ENCODE measurements at regions not wholly inside any gene's neighbourhood (a gene's known extent, or its start where the extent isn't known, plus 50 kb on each side); places are given as distances from the start of the nearest gene placed in this dataset.

DNA sequence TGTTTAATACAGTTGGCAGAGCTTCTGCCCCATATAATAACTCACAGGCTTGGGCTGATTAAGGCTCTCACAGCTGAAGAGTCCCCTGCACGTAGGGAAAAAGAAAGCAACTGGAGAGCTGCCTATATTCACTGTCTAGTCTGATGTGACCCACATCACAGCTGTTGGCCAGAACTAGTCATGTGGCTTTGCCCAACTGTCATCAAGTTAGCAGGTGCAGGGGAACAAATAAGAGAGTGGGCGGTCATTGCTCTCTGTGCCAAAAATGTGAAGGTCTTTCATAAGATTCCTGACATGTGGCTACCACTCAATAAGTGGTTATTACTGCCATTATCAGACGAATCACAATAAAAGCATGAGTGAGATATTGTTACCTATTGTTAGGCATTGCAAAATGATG lies 665.2 kb downstream of the DOK5 start (continued):
- TF ChIP-seq, protein P1, sequence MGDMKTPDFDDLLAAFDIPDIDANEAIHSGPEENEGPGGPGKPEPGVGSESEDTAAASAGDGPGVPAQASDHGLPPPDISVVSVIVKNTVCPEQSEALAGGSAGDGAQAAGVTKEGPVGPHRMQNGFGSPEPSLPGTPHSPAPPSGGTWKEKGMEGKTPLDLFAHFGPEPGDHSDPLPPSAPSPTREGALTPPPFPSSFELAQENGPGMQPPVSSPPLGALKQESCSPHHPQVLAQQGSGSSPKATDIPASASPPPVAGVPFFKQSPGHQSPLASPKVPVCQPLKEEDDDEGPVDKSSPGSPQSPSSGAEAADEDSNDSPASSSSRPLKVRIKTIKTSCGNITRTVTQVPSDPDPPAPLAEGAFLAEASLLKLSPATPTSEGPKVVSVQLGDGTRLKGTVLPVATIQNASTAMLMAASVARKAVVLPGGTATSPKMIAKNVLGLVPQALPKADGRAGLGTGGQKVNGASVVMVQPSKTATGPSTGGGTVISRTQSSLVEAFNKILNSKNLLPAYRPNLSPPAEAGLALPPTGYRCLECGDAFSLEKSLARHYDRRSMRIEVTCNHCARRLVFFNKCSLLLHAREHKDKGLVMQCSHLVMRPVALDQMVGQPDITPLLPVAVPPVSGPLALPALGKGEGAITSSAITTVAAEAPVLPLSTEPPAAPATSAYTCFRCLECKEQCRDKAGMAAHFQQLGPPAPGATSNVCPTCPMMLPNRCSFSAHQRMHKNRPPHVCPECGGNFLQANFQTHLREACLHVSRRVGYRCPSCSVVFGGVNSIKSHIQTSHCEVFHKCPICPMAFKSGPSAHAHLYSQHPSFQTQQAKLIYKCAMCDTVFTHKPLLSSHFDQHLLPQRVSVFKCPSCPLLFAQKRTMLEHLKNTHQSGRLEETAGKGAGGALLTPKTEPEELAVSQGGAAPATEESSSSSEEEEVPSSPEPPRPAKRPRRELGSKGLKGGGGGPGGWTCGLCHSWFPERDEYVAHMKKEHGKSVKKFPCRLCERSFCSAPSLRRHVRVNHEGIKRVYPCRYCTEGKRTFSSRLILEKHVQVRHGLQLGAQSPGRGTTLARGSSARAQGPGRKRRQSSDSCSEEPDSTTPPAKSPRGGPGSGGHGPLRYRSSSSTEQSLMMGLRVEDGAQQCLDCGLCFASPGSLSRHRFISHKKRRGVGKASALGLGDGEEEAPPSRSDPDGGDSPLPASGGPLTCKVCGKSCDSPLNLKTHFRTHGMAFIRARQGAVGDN (IDR thresholded peaks at IDR 0.05), result peak; percentile 77
- TF ChIP-seq MTA2 (IDR thresholded peaks at IDR 0.05; ENCODE audit: low read depth) (0 out of 2 replicates have a peak, but pooled peaks have one; percentile 25), TCF3 (IDR thresholded peaks at IDR 0.05; ENCODE audit: borderline replicate concordance, insufficient read depth, low read depth, low read length) (no peak), NFXL1 (IDR thresholded peaks at IDR 0.05; ENCODE audit: borderline replicate concordance) (no peak)
- TF ChIP-seq, protein P2, sequence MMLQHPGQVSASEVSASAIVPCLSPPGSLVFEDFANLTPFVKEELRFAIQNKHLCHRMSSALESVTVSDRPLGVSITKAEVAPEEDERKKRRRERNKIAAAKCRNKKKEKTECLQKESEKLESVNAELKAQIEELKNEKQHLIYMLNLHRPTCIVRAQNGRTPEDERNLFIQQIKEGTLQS (IDR thresholded peaks at IDR 0.05; ENCODE audit: borderline replicate concordance, extremely low read depth, low read depth, low read length), result no peak

DNA sequence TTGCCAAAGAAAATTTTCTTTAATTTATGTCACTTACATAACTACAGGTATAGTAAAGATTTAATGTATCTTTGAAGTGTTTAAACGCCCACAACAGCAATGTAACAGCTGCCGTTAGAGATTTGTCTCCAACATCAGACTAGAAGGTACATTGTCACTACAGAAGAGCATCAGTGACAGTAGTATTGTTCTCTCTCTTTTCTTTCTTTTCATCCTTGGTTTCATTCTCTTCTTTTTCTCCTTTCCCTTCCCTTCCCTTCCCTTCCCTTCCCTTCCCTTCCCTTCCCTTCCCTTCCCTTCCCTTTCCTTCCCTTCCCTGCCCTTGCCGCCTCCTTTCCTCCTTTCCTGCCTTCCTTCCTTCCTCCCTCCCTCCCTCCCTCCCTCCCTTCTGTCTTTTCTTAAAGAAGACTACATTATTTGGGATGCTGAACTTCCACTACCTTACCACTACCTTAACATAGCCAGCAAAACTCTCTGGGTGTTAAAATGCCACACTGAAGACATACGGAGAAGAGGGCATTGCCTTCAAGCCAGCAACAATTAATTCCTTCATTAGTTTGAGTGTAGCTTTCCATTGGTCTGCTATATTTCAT lies 663.9 kb downstream of the DOK5 start:
- no peak overlapping the region for H3K9ac ChIP-seq (ENCODE audit: control insufficient read depth, insufficient read depth, low read length)
- DNase-seq (ENCODE audit: low read depth, low spot score), result no peak
- H3K27me3 ChIP-seq (replicated peaks in 1 of 2; ENCODE audit: control insufficient read depth in 2 of 2, insufficient read depth in 2 of 2, low read length in 1 of 2), result no peaks in the 10 kb centered on the region
- H3K27ac ChIP-seq (ENCODE audit: control insufficient read depth, insufficient read depth), result no peak overlapping the region
- no peak overlapping the region for H2AFZ ChIP-seq (ENCODE audit: control insufficient read depth, low read depth, low read length)
- H4K20me1 ChIP-seq (ENCODE audit: control insufficient read depth, insufficient read depth), result no peaks in the 10 kb centered on the region
- no peak for FAIRE-seq
- H3K36me3 ChIP-seq (ENCODE audit: control insufficient read depth in 2 of 2, insufficient read depth in 2 of 2, low read length in 1 of 2), result no peaks in the 10 kb centered on the region
- no peak overlapping the region for H3K4me3 ChIP-seq
- no peaks in the 10 kb centered on the region for H3K4me1 ChIP-seq (ENCODE audit: control insufficient read depth, insufficient read depth, low read length)
- H3K4me2 ChIP-seq (ENCODE audit: control insufficient read depth, insufficient read depth), result no peak overlapping the region
- ChIA-PET CTCF (interaction anchor here (1.6 kb wide), 1 partner anchor 22 kb away, joined by 3 read pairs; no protein-coding TSS in a partner anchor), SMC1A (ENCODE audit: uncharacterized antibody, unreplicated experiment) (interaction anchor here (1.3 to 4.1 kb wide), 5 partner anchors 8 to 155 kb away, joined by 3 to 16 read pairs (median 5); no protein-coding TSS in a partner anchor), POLR2A (no interaction called here), RAD21 (ENCODE audit: unreplicated experiment) (interaction anchor here (0.8 to 2.7 kb wide), 3 partner anchors 22 to 156 kb away, joined by 3 to 16 read pairs (median 4); no protein-coding TSS in a partner anchor)
- WGBS (ENCODE audit: insufficient coverage, insufficient replicate concordance, low lambda C conversion rate, missing lambda C conversion rate), result 18% methylated on average over 4 of the region's 4 CpGs
- H3K9me3 ChIP-seq (replicated peaks; ENCODE audit: control insufficient read depth, insufficient read depth, low read length), result no peaks in the 10 kb centered on the region
- TF ChIP-seq BRCA1 (IDR thresholded peaks at IDR 0.05; ENCODE audit: low read depth, low read length) (no peak), ATF7 (IDR thresholded peaks at IDR 0.05; ENCODE audit: low read depth) (no peak), BACH1 (IDR thresholded peaks at IDR 0.05; ENCODE audit: borderline replicate concordance) (no peak), ZNF24 (IDR thresholded peaks at IDR 0.05) (no peak), NFYA (IDR thresholded peaks at IDR 0.05; ENCODE audit: borderline replicate concordance, low read depth, low read length) (no peak)
- TF ChIP-seq, protein P3, sequence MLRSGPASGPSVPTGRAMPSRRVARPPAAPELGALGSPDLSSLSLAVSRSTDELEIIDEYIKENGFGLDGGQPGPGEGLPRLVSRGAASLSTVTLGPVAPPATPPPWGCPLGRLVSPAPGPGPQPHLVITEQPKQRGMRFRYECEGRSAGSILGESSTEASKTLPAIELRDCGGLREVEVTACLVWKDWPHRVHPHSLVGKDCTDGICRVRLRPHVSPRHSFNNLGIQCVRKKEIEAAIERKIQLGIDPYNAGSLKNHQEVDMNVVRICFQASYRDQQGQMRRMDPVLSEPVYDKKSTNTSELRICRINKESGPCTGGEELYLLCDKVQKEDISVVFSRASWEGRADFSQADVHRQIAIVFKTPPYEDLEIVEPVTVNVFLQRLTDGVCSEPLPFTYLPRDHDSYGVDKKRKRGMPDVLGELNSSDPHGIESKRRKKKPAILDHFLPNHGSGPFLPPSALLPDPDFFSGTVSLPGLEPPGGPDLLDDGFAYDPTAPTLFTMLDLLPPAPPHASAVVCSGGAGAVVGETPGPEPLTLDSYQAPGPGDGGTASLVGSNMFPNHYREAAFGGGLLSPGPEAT (IDR thresholded peaks at IDR 0.05; ENCODE audit: low read depth), result no peak
- no TSS peak for BruUV-seq (replicated peaks)
- no peaks in the 10 kb centered on the region for H3K79me2 ChIP-seq (ENCODE audit: control insufficient read depth, insufficient read depth, low read length)
- in situ Hi-C loops (cut with MboI) (no loop called here), intact Hi-C loops (cut with micrococcal nuclease; ENCODE audit: unreplicated experiment) (no loop called here)
- no peak for ATAC-seq

Measured in GM12878 (cell line).